AG10803 (cell line): ENCODE measurements at regions not wholly inside any gene's neighbourhood (a gene's known extent, or its start where the extent isn't known, plus 50 kb on each side); places are given as distances from the start of the nearest gene placed in this dataset.

Experiments
- DNase-seq: peaks from one replicate; pipeline ENCODE4 v3.0.0; 2010; ENCODE audit warnings: low read depth
- H3K4me3 ChIP-seq: 2 replicates; pipeline ENCODE4 v1.5.1; 2011; ENCODE audit warnings: mild to moderate bottlenecking, low read length, control low read depth
- CTCF ChIP-seq: conservative IDR thresholded peaks from 2 replicates; pipeline ENCODE4 v1.5.1; 2011; ENCODE audit warnings: mild to moderate bottlenecking, low read length, control low read depth, inconsistent platforms

- DNase-seq = no peak
- 0 out of 2 replicates have a peak, but pooled peaks have one; percentile 11 for TF ChIP-seq CTCF
- H3K4me3 ChIP-seq = no peak overlapping the region
Observed at GRCh38 chr3:9301091-9301490, 51.6 kb upstream of the SRGAP3 start.

GRCh38 chr3:9301798-9302197 is 52.4 kb upstream of the SRGAP3 start:
- no peak for DNase-seq
- TF ChIP-seq CTCF = no peak
- no peak overlapping the region for H3K4me3 ChIP-seq

- peak overlapping the region; percentile 31 for H3K4me3 ChIP-seq
- peak; percentile 70 for DNase-seq
- TF ChIP-seq CTCF = peak; percentile 89
Observed at GRCh38 chr3:9302425-9303181, 53.2 kb upstream of the SRGAP3 start.

- peak; percentile 26 for DNase-seq
- TF ChIP-seq CTCF = no peak
- no peak overlapping the region for H3K4me3 ChIP-seq
Observed at GRCh38 chr3:9308298-9308990, 54.4 kb upstream of the THUMPD3 start.

- no peak for DNase-seq
- no peak overlapping the region for H3K4me3 ChIP-seq
- no peak for TF ChIP-seq CTCF
Observed at GRCh38 chr3:9310043-9310442, 52.8 kb upstream of the THUMPD3 start.

GRCh38 chr3:9311228-9311627 is 51.6 kb upstream of the THUMPD3 start:
- H3K4me3 ChIP-seq = no peak overlapping the region
- no peak for DNase-seq
- TF ChIP-seq CTCF = no peak
